SK-N-SH (cell line): ENCODE measurements at regions not wholly inside any gene's neighbourhood (a gene's known extent, or its start where the extent isn't known, plus 50 kb on each side); places are given as distances from the start of the nearest gene placed in this dataset.

ENCODE experiments used
- CTCF ChIA-PET: fragments of 300-600, 350-600 bp; formaldehyde crosslinking; extraction: SDS; loops from one replicate; lab custom pipeline; 2021; lab: Yijun Ruan, JAX
- POLR2A ChIA-PET: fragments of 350-600 bp; sonication (Branson Sonifier 250); formaldehyde crosslinking; extraction: SDS; loops from one replicate; lab custom pipeline; 2020; ENCODE audit warnings: antibody characterized with exemption, inconsistent platforms; lab: Yijun Ruan, JAX
- DNase-seq: peaks from one replicate; pipeline ENCODE4 v3.0.0; 2012
- H2AFZ ChIP-seq: fragments of 200-600 bp; sonication (generic); 2 replicates; pipeline ENCODE4 v1.8.1; 2016; ENCODE audit warnings: antibody characterized with exemption, mild to moderate bottlenecking, low read depth
- H3F3A ChIP-seq: fragments of 200-600 bp; sonication (generic); replicated peaks from 2 replicates; pipeline ENCODE3; 2016; ENCODE audit warnings: antibody characterized with exemption, mild to moderate bottlenecking; ENCODE audit not compliant: insufficient read depth
- H3K27ac ChIP-seq, 2 experiments: fragments of 200-500 bp in 1 of 2; fragments of 200-600 bp in 1 of 2; sonication (Bioruptor generic) in 1 of 2; sonication (generic), shearing (Covaris generic) in 1 of 2; 2 replicates each; pipeline versions ENCODE4 v1.5.1 to v1.6.1; 2014 to 2016; ENCODE audit warnings: low read depth in 2 of 2, inconsistent platforms in 1 of 2, low read length in 1 of 2, mild to moderate bottlenecking in 1 of 2, mixed read lengths in 1 of 2
- H3K27me3 ChIP-seq: fragments of 200-600 bp; sonication (generic), shearing (Covaris generic); 2 replicates; pipeline ENCODE4 v1.6.1; 2016; ENCODE audit warnings: mixed run types; ENCODE audit not compliant: insufficient read depth
- H3K36me3 ChIP-seq, 2 experiments: fragments of 200-500 bp in 1 of 2; fragments of 200-600 bp in 1 of 2; sonication (Bioruptor generic) in 1 of 2; sonication (generic) in 1 of 2; replicated peaks in 1 of 2; 2 replicates each; pipeline versions ENCODE3 to v1.5.1; 2014 to 2016; ENCODE audit warnings: low read length in 1 of 2, mild to moderate bottlenecking in 1 of 2; ENCODE audit not compliant: insufficient read depth in 2 of 2, control insufficient read depth in 1 of 2
- H3K4me1 ChIP-seq, 2 experiments: fragments of 200-500 bp in 1 of 2; fragments of 200-600 bp in 1 of 2; sonication (Bioruptor generic) in 1 of 2; sonication (generic), shearing (Covaris generic) in 1 of 2; 2 replicates each; pipeline versions ENCODE4 v1.5.1 to v1.6.1; 2014 to 2016; ENCODE audit warnings: low read depth in 1 of 2, low read length in 1 of 2, mixed run types in 1 of 2; ENCODE audit not compliant: insufficient read depth in 2 of 2, control insufficient read depth in 1 of 2
- H3K4me2 ChIP-seq: fragments of 200-600 bp; sonication (generic), shearing (Covaris generic); 2 replicates; pipeline ENCODE4 v1.6.1; 2017; ENCODE audit warnings: mixed run types
- H3K4me3 ChIP-seq, 2 experiments: fragments of 200-500 bp in 1 of 2; fragments of 200-600 bp in 1 of 2; sonication (Bioruptor generic) in 1 of 2; sonication (generic), shearing (Covaris generic) in 1 of 2; 2 replicates each; pipeline versions ENCODE4 v1.5.1 to v1.8.1; 2014 to 2016; ENCODE audit warnings: low read depth in 2 of 2, inconsistent platforms in 1 of 2, low read length in 1 of 2, mild to moderate bottlenecking in 1 of 2, mixed read lengths in 1 of 2, moderate library complexity in 1 of 2
- H3K79me2 ChIP-seq: fragments of 200-600 bp; sonication (generic); 2 replicates; pipeline ENCODE4 v1.8.1; 2017; ENCODE audit warnings: mild to moderate bottlenecking; ENCODE audit not compliant: insufficient read depth
- H3K9ac ChIP-seq: fragments of 200-600 bp; sonication (generic); 2 replicates; pipeline ENCODE4 v1.6.1; 2017; ENCODE audit warnings: mixed run types
- H3K9me2 ChIP-seq: fragments of 200-600 bp; sonication (generic); 2 replicates; pipeline ENCODE4 v1.6.1; 2017; ENCODE audit warnings: mixed run types
- H3K9me3 ChIP-seq: fragments of 200-600 bp; sonication (generic); 2 replicates; pipeline ENCODE4 v1.6.1; 2017; ENCODE audit warnings: mixed run types, mild to moderate bottlenecking, moderate library complexity
- H4K20me1 ChIP-seq: fragments of 200-600 bp; sonication (generic); 2 replicates; pipeline ENCODE4 v1.6.1; 2017; ENCODE audit warnings: mild to moderate bottlenecking, mixed run types; ENCODE audit not compliant: insufficient read depth
- CHD2 ChIP-seq: fragments of 150-350 bp; IDR thresholded peaks from 2 replicates; pipeline ENCODE4 v1.6.1; 2018; ENCODE audit warnings: low read length; ENCODE audit not compliant: partially characterized antibody
- ELF1 ChIP-seq: IDR thresholded peaks from 2 replicates; pipeline ENCODE4 v1.4.0; 2012
- FOSL2 ChIP-seq: IDR thresholded peaks from 2 replicates; pipeline ENCODE4 v1.4.0; 2012; ENCODE audit warnings: low read depth, mild to moderate bottlenecking, moderate library complexity, borderline replicate concordance
- GABPA ChIP-seq: IDR thresholded peaks from 2 replicates; pipeline ENCODE4 v1.4.0; 2012; ENCODE audit warnings: low read depth, mild to moderate bottlenecking
- GATA2 ChIP-seq: sonication (generic); formaldehyde crosslinking; IDR thresholded peaks from 2 replicates; pipeline ENCODE4 v1.5.0; 2020; ENCODE audit warnings: mild to moderate bottlenecking, missing genetic modification reagents
- JUND ChIP-seq: IDR thresholded peaks from 2 replicates; pipeline ENCODE4 v1.4.0; 2012
- MXI1 ChIP-seq: IDR thresholded peaks from 2 replicates; pipeline ENCODE4 v1.6.1; 2012; ENCODE audit warnings: mild to moderate bottlenecking, low read depth, low read length, improper control_type of control experiment
- NFIC ChIP-seq: IDR thresholded peaks from 2 replicates; pipeline ENCODE4 v1.4.0; 2012; ENCODE audit warnings: borderline replicate concordance
- POLR2AphosphoS5 ChIP-seq: IDR thresholded peaks from 2 replicates; pipeline ENCODE4 v1.6.1; 2012; ENCODE audit warnings: low read depth, low read length
- RCOR1 ChIP-seq: fragments of 150-350 bp; IDR thresholded peaks from 2 replicates; pipeline ENCODE4 v1.6.1; 2017; ENCODE audit warnings: antibody characterized with exemption, low read length
- RFX5 ChIP-seq: IDR thresholded peaks from 2 replicates; pipeline ENCODE4 v1.6.1; 2012; ENCODE audit warnings: mild to moderate bottlenecking, improper control_type of control experiment, low read length
- RXRA ChIP-seq: IDR thresholded peaks from 2 replicates; pipeline ENCODE4 v1.4.0; 2012; ENCODE audit warnings: low read depth, mild to moderate bottlenecking, borderline replicate concordance
- SMC3 ChIP-seq: IDR thresholded peaks from 2 replicates; pipeline ENCODE4 v1.6.1; 2012; ENCODE audit warnings: low read depth, low read length, improper control_type of control experiment
- YY1 ChIP-seq: IDR thresholded peaks from 2 replicates; pipeline ENCODE4 v1.4.0; 2012; ENCODE audit warnings: low read depth, mild to moderate bottlenecking
- WGBS: methylation state at CpG from one replicate; pipeline ENCODE4 v1.1.6; 2017; ENCODE audit warnings: low lambda C conversion rate; 5-methylcytosine and 5-hydroxymethylcytosine counted together
- TF ChIP-seq, protein P1 (sequence below): IDR thresholded peaks from 2 replicates; pipeline ENCODE4 v1.4.0; 2012; ENCODE audit warnings: low read depth, borderline replicate concordance
- TF ChIP-seq, protein P2 (sequence below): fragments of 200-600 bp; sonication (generic); IDR thresholded peaks from 2 replicates; pipeline ENCODE4 v1.6.1; 2017; ENCODE audit warnings: antibody characterized with exemption, mild to moderate bottlenecking, moderate library complexity
- TF ChIP-seq, protein P3 (sequence below): fragments of 150-350 bp; IDR thresholded peaks from 2 replicates; pipeline ENCODE4 v1.6.1; 2017; ENCODE audit warnings: antibody characterized with exemption, low read length, low read depth, borderline replicate concordance
- TF ChIP-seq, protein P4 (sequence below): IDR thresholded peaks from 2 replicates; pipeline ENCODE4 v1.4.0; 2012; ENCODE audit warnings: low read depth
- TF ChIP-seq, protein P5 (sequence below): fragments of 150-350 bp; IDR thresholded peaks from 2 replicates; pipeline ENCODE4 v1.6.1; 2016; ENCODE audit warnings: mild to moderate bottlenecking, low read depth, low read length
- TF ChIP-seq, protein P6 (sequence below): IDR thresholded peaks from 2 replicates; pipeline ENCODE4 v1.6.1; 2012; ENCODE audit warnings: mild to moderate bottlenecking, low read depth, low read length, moderate library complexity

DNA sequence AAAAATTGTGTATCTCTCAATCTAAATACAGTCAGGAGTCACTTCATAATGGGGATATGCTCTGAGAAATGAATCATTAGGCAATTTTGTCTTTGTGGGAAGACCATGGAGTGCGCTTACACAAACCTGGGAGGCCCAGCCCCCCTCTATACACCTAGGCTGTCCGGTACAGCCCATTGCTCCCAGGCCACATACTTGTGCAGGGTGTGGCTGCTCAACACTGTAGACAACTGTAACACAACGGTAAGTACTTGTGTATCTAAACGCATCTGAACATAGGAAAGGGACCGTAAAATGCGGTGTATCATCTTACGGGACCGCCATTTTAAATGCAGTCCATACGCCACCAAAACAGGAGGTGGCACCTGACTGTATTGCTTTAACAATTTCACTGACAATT, 58.0 kb upstream of the FRMD1 start:
- 59% methylated on average over 9 of the region's 9 CpGs for WGBS
- POLR2A ChIA-PET, result no interaction called here
- H3K4me2 ChIP-seq, result no peak overlapping the region

DNA sequence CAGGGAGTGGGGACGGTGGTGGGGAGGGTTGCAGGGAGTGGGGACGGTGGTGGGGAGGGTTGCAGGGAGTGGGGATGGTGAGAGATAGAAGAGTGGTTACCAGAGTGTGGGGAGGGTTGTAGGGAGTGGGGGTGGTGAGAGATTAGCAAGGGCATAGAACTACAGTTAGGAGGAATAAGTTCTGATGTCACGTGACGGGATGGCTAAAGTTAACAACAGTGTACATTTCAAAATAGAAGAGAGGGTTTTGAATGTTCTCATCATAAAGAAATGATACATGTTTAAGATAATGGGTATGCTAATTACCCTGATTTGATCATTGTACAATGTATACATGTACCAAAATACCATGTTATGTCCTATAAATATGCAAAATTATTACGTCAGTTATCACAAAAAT, 57.6 kb upstream of the FRMD1 start:
- Histone ChIP-seq H3K36me3 (no peaks in the 10 kb centered on the region), H3K27ac (no peak overlapping the region), H3K4me1 (no peaks in the 10 kb centered on the region; a peak in 1 of 4 replicates), H3F3A (no peaks in the 10 kb centered on the region), H3K9me2 (no peaks in the 10 kb centered on the region), H3K9ac (no peak overlapping the region), H2AFZ (no peak overlapping the region), H4K20me1 (no peaks in the 10 kb centered on the region), H3K4me3 (no peak overlapping the region), H3K4me2 (no peak overlapping the region), H3K79me2 (no peaks in the 10 kb centered on the region), H3K27me3 (no peaks in the 10 kb centered on the region), H3K9me3 (no peaks in the 10 kb centered on the region)
- 43% methylated on average over 5 of the region's 5 CpGs for WGBS
- POLR2A ChIA-PET, result no interaction called here
- TF ChIP-seq RFX5 (no peak), GATA2 (CRISPR knock-in tag) (no peak), GABPA (no peak), RXRA (no peak), YY1 (no peak), JUND (no peak), CHD2 (no peak), ELF1 (no peak), MXI1 (no peak), POLR2AphosphoS5 (no peak), SMC3 (no peak), NFIC (no peak), RCOR1 (no peak)
- TF ChIP-seq, protein P1, sequence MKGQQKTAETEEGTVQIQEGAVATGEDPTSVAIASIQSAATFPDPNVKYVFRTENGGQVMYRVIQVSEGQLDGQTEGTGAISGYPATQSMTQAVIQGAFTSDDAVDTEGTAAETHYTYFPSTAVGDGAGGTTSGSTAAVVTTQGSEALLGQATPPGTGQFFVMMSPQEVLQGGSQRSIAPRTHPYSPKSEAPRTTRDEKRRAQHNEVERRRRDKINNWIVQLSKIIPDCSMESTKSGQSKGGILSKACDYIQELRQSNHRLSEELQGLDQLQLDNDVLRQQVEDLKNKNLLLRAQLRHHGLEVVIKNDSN, result no peak
- TF ChIP-seq, protein P2, sequence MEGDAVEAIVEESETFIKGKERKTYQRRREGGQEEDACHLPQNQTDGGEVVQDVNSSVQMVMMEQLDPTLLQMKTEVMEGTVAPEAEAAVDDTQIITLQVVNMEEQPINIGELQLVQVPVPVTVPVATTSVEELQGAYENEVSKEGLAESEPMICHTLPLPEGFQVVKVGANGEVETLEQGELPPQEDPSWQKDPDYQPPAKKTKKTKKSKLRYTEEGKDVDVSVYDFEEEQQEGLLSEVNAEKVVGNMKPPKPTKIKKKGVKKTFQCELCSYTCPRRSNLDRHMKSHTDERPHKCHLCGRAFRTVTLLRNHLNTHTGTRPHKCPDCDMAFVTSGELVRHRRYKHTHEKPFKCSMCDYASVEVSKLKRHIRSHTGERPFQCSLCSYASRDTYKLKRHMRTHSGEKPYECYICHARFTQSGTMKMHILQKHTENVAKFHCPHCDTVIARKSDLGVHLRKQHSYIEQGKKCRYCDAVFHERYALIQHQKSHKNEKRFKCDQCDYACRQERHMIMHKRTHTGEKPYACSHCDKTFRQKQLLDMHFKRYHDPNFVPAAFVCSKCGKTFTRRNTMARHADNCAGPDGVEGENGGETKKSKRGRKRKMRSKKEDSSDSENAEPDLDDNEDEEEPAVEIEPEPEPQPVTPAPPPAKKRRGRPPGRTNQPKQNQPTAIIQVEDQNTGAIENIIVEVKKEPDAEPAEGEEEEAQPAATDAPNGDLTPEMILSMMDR, result no peak
- TF ChIP-seq, protein P3, sequence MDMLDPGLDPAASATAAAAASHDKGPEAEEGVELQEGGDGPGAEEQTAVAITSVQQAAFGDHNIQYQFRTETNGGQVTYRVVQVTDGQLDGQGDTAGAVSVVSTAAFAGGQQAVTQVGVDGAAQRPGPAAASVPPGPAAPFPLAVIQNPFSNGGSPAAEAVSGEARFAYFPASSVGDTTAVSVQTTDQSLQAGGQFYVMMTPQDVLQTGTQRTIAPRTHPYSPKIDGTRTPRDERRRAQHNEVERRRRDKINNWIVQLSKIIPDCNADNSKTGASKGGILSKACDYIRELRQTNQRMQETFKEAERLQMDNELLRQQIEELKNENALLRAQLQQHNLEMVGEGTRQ, result no peak
- TF ChIP-seq, protein P4, sequence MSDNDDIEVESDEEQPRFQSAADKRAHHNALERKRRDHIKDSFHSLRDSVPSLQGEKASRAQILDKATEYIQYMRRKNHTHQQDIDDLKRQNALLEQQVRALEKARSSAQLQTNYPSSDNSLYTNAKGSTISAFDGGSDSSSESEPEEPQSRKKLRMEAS, result no peak
- TF ChIP-seq, protein P5, sequence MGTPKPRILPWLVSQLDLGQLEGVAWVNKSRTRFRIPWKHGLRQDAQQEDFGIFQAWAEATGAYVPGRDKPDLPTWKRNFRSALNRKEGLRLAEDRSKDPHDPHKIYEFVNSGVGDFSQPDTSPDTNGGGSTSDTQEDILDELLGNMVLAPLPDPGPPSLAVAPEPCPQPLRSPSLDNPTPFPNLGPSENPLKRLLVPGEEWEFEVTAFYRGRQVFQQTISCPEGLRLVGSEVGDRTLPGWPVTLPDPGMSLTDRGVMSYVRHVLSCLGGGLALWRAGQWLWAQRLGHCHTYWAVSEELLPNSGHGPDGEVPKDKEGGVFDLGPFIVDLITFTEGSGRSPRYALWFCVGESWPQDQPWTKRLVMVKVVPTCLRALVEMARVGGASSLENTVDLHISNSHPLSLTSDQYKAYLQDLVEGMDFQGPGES, result no peak
- TF ChIP-seq, protein P6, sequence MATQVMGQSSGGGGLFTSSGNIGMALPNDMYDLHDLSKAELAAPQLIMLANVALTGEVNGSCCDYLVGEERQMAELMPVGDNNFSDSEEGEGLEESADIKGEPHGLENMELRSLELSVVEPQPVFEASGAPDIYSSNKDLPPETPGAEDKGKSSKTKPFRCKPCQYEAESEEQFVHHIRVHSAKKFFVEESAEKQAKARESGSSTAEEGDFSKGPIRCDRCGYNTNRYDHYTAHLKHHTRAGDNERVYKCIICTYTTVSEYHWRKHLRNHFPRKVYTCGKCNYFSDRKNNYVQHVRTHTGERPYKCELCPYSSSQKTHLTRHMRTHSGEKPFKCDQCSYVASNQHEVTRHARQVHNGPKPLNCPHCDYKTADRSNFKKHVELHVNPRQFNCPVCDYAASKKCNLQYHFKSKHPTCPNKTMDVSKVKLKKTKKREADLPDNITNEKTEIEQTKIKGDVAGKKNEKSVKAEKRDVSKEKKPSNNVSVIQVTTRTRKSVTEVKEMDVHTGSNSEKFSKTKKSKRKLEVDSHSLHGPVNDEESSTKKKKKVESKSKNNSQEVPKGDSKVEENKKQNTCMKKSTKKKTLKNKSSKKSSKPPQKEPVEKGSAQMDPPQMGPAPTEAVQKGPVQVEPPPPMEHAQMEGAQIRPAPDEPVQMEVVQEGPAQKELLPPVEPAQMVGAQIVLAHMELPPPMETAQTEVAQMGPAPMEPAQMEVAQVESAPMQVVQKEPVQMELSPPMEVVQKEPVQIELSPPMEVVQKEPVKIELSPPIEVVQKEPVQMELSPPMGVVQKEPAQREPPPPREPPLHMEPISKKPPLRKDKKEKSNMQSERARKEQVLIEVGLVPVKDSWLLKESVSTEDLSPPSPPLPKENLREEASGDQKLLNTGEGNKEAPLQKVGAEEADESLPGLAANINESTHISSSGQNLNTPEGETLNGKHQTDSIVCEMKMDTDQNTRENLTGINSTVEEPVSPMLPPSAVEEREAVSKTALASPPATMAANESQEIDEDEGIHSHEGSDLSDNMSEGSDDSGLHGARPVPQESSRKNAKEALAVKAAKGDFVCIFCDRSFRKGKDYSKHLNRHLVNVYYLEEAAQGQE, result no peak
- CTCF ChIA-PET, result no interaction called here
- no peak for DNase-seq

More for the DNA sequence above, 58.0 kb upstream of the FRMD1 start:
- no peak for TF ChIP-seq FOSL2
- Histone ChIP-seq H3K4me3 (no peak overlapping the region), H3K27me3 (no peaks in the 10 kb centered on the region), H3K9me2 (no peaks in the 10 kb centered on the region), H3F3A (no peaks in the 10 kb centered on the region), H3K9me3 (no peaks in the 10 kb centered on the region), H4K20me1 (no peaks in the 10 kb centered on the region), H2AFZ (no peak overlapping the region), H3K36me3 (no peaks in the 10 kb centered on the region), H3K79me2 (no peaks in the 10 kb centered on the region), H3K9ac (no peak overlapping the region), H3K27ac (no peak overlapping the region), H3K4me1 (no peaks in the 10 kb centered on the region; a peak in 1 of 4 replicates)
- DNase-seq, result no peak
- CTCF ChIA-PET, result no interaction called here
